ENCODE measurements at regions not wholly inside any gene's neighbourhood (a gene's known extent, or its start where the extent isn't known, plus 50 kb on each side); places are given as distances from the start of the nearest gene placed in this dataset.

DNA sequence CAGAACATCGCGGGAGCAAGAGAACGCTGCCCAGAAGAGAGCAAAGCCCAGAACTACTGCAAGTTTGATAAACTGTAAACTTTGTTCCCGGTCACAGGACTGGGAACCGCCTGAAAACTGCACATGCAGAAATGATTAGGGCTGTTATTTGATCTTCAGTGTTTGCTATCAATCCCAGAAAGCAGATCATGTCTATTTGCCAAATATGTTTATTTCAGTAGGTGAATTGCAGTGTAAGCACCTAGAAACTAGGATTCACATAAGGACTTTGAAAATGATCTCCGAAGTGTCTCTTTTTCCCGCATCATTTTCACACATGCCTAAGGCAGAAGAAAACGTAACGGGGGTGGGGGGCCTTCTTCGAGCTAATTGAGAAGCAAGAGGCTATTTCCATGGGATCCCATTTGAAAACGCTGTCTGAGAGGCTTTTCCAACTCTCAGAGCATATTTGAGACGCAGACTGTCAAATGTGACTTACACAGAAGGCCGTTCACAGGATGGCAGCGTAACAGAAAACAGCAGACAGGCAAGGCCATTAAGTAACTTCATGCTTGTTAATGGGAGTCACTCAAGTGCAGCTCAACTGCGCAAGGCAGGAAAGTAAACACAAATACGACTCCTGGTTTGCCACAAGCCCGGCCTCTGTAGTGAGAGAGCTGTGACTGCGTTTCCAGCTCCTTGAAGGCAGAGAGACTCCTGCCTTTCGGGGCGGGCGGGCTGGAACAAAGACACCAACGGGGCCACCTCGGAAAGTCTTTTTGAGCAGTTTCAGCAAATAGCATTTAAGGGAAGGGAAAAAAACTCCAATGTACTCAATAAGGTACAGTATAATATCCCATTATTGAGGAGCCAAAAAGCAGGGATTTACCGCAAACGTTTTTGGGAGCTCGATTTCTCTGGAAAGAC lies 144.7 kb upstream of the ZNF217 start:
- TF ChIP-seq, protein P1, sequence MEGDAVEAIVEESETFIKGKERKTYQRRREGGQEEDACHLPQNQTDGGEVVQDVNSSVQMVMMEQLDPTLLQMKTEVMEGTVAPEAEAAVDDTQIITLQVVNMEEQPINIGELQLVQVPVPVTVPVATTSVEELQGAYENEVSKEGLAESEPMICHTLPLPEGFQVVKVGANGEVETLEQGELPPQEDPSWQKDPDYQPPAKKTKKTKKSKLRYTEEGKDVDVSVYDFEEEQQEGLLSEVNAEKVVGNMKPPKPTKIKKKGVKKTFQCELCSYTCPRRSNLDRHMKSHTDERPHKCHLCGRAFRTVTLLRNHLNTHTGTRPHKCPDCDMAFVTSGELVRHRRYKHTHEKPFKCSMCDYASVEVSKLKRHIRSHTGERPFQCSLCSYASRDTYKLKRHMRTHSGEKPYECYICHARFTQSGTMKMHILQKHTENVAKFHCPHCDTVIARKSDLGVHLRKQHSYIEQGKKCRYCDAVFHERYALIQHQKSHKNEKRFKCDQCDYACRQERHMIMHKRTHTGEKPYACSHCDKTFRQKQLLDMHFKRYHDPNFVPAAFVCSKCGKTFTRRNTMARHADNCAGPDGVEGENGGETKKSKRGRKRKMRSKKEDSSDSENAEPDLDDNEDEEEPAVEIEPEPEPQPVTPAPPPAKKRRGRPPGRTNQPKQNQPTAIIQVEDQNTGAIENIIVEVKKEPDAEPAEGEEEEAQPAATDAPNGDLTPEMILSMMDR (IDR thresholded peaks at IDR 0.05; ENCODE audit: insufficient read depth, low read length, poor library complexity, severe bottlenecking), result no peak
- no peak for TF ChIP-seq EZH2phosphoT487 (conservative IDR thresholded peaks at IDR 0.05; ENCODE audit: low read length)

Measured in SU-DHL-6 (cell line).